ENCODE measurements at regions not wholly inside any gene's neighbourhood (a gene's known extent, or its start where the extent isn't known, plus 50 kb on each side); places are given as distances from the start of the nearest gene placed in this dataset.

DNA sequence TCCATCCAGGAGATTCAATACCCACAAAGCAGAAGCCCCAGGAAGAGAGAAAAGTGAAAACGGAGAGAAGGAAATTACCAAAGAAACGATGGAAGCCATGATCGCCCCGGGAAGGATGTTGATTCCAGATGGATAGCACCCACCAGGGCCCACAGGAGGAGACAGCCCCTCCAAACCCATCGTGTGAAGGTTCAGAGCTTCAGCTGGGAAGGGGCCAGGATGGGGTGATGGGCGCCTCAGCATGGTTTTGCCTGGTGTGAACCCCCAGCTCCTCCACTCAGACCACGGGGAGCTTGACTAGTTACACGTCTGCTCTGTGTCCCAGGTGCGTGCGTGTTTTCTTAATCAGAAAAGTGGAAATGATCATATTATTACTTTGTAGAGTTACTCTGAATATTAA is 264.5 kb downstream of the EIPR1 start:
- H3K9ac ChIP-seq (ENCODE audit: low read depth in 1 of 2, low read length in 2 of 2) = no peak overlapping the region
- H3K36me3 ChIP-seq (ENCODE audit: control insufficient read depth in 4 of 4, insufficient read depth in 3 of 4, low read depth in 1 of 4, low read length in 3 of 4) = no peaks in the 10 kb centered on the region
- no peak for DNase-seq (ENCODE audit: low spot score)
- H3K9me3 ChIP-seq (ENCODE audit: control insufficient read depth in 4 of 4, low read length in 3 of 4) = no peaks in the 10 kb centered on the region
- H3K27me3 ChIP-seq (ENCODE audit: control insufficient read depth in 4 of 4, insufficient read depth in 4 of 4, low read length in 3 of 4) = no peaks in the 10 kb centered on the region
- WGBS = 94% methylated on average over 10 of the region's 10 CpGs
- H3K27ac ChIP-seq (ENCODE audit: low read depth in 1 of 2, low read length in 2 of 2) = no peak overlapping the region
- H3K4me3 ChIP-seq (ENCODE audit: low read depth in 1 of 3, low read length in 3 of 3) = no peak overlapping the region
- TF ChIP-seq, protein P1, sequence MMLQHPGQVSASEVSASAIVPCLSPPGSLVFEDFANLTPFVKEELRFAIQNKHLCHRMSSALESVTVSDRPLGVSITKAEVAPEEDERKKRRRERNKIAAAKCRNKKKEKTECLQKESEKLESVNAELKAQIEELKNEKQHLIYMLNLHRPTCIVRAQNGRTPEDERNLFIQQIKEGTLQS (IDR thresholded peaks at IDR 0.05) = no peak
- TF ChIP-seq, protein P2, sequence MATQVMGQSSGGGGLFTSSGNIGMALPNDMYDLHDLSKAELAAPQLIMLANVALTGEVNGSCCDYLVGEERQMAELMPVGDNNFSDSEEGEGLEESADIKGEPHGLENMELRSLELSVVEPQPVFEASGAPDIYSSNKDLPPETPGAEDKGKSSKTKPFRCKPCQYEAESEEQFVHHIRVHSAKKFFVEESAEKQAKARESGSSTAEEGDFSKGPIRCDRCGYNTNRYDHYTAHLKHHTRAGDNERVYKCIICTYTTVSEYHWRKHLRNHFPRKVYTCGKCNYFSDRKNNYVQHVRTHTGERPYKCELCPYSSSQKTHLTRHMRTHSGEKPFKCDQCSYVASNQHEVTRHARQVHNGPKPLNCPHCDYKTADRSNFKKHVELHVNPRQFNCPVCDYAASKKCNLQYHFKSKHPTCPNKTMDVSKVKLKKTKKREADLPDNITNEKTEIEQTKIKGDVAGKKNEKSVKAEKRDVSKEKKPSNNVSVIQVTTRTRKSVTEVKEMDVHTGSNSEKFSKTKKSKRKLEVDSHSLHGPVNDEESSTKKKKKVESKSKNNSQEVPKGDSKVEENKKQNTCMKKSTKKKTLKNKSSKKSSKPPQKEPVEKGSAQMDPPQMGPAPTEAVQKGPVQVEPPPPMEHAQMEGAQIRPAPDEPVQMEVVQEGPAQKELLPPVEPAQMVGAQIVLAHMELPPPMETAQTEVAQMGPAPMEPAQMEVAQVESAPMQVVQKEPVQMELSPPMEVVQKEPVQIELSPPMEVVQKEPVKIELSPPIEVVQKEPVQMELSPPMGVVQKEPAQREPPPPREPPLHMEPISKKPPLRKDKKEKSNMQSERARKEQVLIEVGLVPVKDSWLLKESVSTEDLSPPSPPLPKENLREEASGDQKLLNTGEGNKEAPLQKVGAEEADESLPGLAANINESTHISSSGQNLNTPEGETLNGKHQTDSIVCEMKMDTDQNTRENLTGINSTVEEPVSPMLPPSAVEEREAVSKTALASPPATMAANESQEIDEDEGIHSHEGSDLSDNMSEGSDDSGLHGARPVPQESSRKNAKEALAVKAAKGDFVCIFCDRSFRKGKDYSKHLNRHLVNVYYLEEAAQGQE (IDR thresholded peaks at IDR 0.05) = no peak
- TF ChIP-seq HNF4A (conservative IDR thresholded peaks at IDR 0.05) (no peak), YY1 (IDR thresholded peaks at IDR 0.05) (no peak), GABPA (IDR thresholded peaks at IDR 0.05 in 1 of 2, conservative IDR thresholded peaks at IDR 0.05 in 1 of 2) (no peak), SP1 (IDR thresholded peaks at IDR 0.05) (no peak), FOXA2 (IDR thresholded peaks at IDR 0.05) (no peak), JUND (IDR thresholded peaks at IDR 0.05) (no peak), EGR1 (IDR thresholded peaks at IDR 0.05; ENCODE audit: low read depth in 2 of 2) (no peak)
- TF ChIP-seq, protein P3, sequence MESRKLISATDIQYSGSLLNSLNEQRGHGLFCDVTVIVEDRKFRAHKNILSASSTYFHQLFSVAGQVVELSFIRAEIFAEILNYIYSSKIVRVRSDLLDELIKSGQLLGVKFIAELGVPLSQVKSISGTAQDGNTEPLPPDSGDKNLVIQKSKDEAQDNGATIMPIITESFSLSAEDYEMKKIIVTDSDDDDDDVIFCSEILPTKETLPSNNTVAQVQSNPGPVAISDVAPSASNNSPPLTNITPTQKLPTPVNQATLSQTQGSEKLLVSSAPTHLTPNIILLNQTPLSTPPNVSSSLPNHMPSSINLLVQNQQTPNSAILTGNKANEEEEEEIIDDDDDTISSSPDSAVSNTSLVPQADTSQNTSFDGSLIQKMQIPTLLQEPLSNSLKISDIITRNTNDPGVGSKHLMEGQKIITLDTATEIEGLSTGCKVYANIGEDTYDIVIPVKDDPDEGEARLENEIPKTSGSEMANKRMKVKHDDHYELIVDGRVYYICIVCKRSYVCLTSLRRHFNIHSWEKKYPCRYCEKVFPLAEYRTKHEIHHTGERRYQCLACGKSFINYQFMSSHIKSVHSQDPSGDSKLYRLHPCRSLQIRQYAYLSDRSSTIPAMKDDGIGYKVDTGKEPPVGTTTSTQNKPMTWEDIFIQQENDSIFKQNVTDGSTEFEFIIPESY (IDR thresholded peaks at IDR 0.05) = no peak
- TF ChIP-seq, protein P4, sequence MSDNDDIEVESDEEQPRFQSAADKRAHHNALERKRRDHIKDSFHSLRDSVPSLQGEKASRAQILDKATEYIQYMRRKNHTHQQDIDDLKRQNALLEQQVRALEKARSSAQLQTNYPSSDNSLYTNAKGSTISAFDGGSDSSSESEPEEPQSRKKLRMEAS (IDR thresholded peaks at IDR 0.05) = no peak
- H3K4me1 ChIP-seq (ENCODE audit: control insufficient read depth in 4 of 4, insufficient read depth in 4 of 4, low read length in 3 of 4) = no peaks in the 10 kb centered on the region

DNA sequence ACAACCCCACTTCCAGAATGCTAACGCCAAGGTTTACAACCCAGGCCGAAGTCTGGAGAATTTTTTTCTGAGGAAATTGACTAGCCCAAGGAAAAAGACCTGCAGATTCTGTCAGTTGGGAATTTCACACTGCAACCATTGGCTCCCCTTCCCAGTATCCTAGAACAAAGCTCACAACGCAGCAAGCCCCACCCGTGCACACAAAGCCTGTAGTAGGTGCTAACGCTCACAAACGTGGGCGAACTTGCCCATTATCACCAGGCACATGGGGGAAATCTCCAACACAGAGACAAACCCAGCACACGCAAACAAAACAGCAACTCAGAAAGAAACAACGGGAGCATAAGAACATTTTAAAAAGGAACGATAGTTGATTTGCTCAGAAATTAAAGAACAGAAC is 265.1 kb downstream of the EIPR1 start:
- H3K9ac ChIP-seq (ENCODE audit: low read depth in 1 of 2, low read length in 2 of 2) = no peak overlapping the region
- no peaks in the 10 kb centered on the region for H3K9me3 ChIP-seq (ENCODE audit: control insufficient read depth in 4 of 4, low read length in 3 of 4)
- H3K27ac ChIP-seq (ENCODE audit: low read depth in 1 of 2, low read length in 2 of 2) = no peak overlapping the region
- TF ChIP-seq GABPA (IDR thresholded peaks at IDR 0.05 in 1 of 2, conservative IDR thresholded peaks at IDR 0.05 in 1 of 2) = no peak
- no peak for TF ChIP-seq FOXA1 (IDR thresholded peaks at IDR 0.05)
- TF ChIP-seq JUND (IDR thresholded peaks at IDR 0.05) = no peak
- no peak for TF ChIP-seq RAD21 (IDR thresholded peaks at IDR 0.05)
- no peak for TF ChIP-seq HNF4A (conservative IDR thresholded peaks at IDR 0.05)
- TF ChIP-seq SP1 (IDR thresholded peaks at IDR 0.05) = no peak
- no peak for TF ChIP-seq HNF4G (IDR thresholded peaks at IDR 0.05)
- no peak for DNase-seq (ENCODE audit: low spot score)
- 84% methylated on average over 10 of the region's 10 CpGs for WGBS
- no peaks in the 10 kb centered on the region for H3K27me3 ChIP-seq (ENCODE audit: control insufficient read depth in 4 of 4, insufficient read depth in 4 of 4, low read length in 3 of 4)
- no peaks in the 10 kb centered on the region for H3K36me3 ChIP-seq (ENCODE audit: control insufficient read depth in 4 of 4, insufficient read depth in 3 of 4, low read depth in 1 of 4, low read length in 3 of 4)
- no peaks in the 10 kb centered on the region for H3K4me1 ChIP-seq (ENCODE audit: control insufficient read depth in 4 of 4, insufficient read depth in 4 of 4, low read length in 3 of 4)
- no peak overlapping the region for H3K4me3 ChIP-seq (ENCODE audit: low read depth in 1 of 3, low read length in 3 of 3)

All from liver (tissue), 7 donors.